Neural cell (in vitro differentiated cells): ENCODE measurements at regions not wholly inside any gene's neighbourhood (a gene's known extent, or its start where the extent isn't known, plus 50 kb on each side); places are given as distances from the start of the nearest gene placed in this dataset.

Source experiments
- H2AFZ ChIP-seq: fragments of 200-600, 300-800 bp; sonication (generic), shearing (Covaris generic); 2 replicates; pipeline ENCODE4 v1.6.0; 2014; ENCODE audit warnings: low read depth, mild to moderate bottlenecking, antibody characterized with exemption, low read length, moderate library complexity
- H3F3A ChIP-seq: fragments of 200-600 bp; shearing (Covaris generic); 2 replicates; pipeline ENCODE4 v1.6.1; 2016; ENCODE audit warnings: mild to moderate bottlenecking, moderate library complexity, mixed read lengths, antibody characterized with exemption, low read length; ENCODE audit not compliant: insufficient read depth, poor library complexity, severe bottlenecking
- H3K27ac ChIP-seq: fragments of 200-600, 300-800 bp; sonication (generic), shearing (Covaris generic); 2 replicates; pipeline ENCODE4 v1.5.1; 2014; ENCODE audit warnings: mild to moderate bottlenecking, low read length, moderate library complexity
- H3K27me3 ChIP-seq: fragments of 300-800, 200-600 bp; sonication (generic), shearing (Covaris generic); 2 replicates; pipeline ENCODE4 v1.6.0; 2014; ENCODE audit warnings: mild to moderate bottlenecking, low read depth, low read length, moderate library complexity; ENCODE audit not compliant: insufficient read depth
- H3K36me3 ChIP-seq: fragments of 300-800, 200-600 bp; sonication (generic), shearing (Covaris generic); 2 replicates; pipeline ENCODE4 v1.5.1; 2014; ENCODE audit warnings: mild to moderate bottlenecking, antibody characterized with exemption, low read length, moderate library complexity; ENCODE audit not compliant: insufficient read depth
- H3K4me2 ChIP-seq: fragments of 300-800, 200-600 bp; sonication (generic), shearing (Covaris generic); 2 replicates; pipeline ENCODE4 v1.6.0; 2014; ENCODE audit warnings: mild to moderate bottlenecking, low read length
- H3K4me3 ChIP-seq: fragments of 300-800, 200-600 bp; sonication (generic), shearing (Covaris generic); 2 replicates; pipeline ENCODE4 v1.5.1; 2014; ENCODE audit warnings: mild to moderate bottlenecking, low read length, moderate library complexity
- H3K79me2 ChIP-seq: fragments of 200-600 bp; shearing (Covaris generic); replicated peaks from 2 replicates; pipeline ENCODE4 v1.6.0; 2014; ENCODE audit warnings: mild to moderate bottlenecking, low read length, moderate library complexity; ENCODE audit not compliant: insufficient read depth
- H3K9ac ChIP-seq: fragments of 300-800, 200-600 bp; sonication (generic), shearing (Covaris generic); 2 replicates; pipeline ENCODE4 v1.6.1; 2016; ENCODE audit warnings: mild to moderate bottlenecking, low read length, mixed read lengths
- H3K9me2 ChIP-seq: fragments of 200-600 bp; shearing (Covaris generic); 2 replicates; pipeline ENCODE4 v1.6.1; 2016; ENCODE audit warnings: mild to moderate bottlenecking, low read length, mixed read lengths; ENCODE audit not compliant: insufficient read depth
- H3K9me3 ChIP-seq: fragments of 200-600, 300-800 bp; sonication (generic), shearing (Covaris generic); 2 replicates; pipeline ENCODE4 v1.6.1; 2016; ENCODE audit warnings: mild to moderate bottlenecking, mixed run types, low read length, moderate library complexity, mixed read lengths
- H4K20me1 ChIP-seq: fragments of 200-600 bp; shearing (Covaris generic); 2 replicates; pipeline ENCODE4 v1.6.1; 2016; ENCODE audit warnings: mild to moderate bottlenecking, mixed run types; ENCODE audit not compliant: insufficient read depth
- EP300 ChIP-seq: fragments of 450-650 bp; conservative IDR thresholded peaks from 2 replicates; pipeline ENCODE4 v1.6.1; 2014; ENCODE audit warnings: antibody characterized with exemption, mild to moderate bottlenecking, moderate library complexity; ENCODE audit not compliant: poor library complexity, severe bottlenecking
- EZH2 ChIP-seq: fragments of 200-600, 300-800 bp; shearing (Covaris generic), sonication (generic); IDR thresholded peaks from 2 replicates; pipeline ENCODE4 v1.6.1; 2014; ENCODE audit warnings: antibody characterized with exemption, low read length, borderline replicate concordance, mild to moderate bottlenecking; ENCODE audit not compliant: insufficient read depth, poor library complexity, severe bottlenecking
- MXI1 ChIP-seq: fragments of 450-650 bp; conservative IDR thresholded peaks from 2 replicates; pipeline ENCODE4 v1.6.1; 2014; ENCODE audit warnings: antibody characterized with exemption, mild to moderate bottlenecking; ENCODE audit not compliant: poor library complexity, severe bottlenecking
- POLR2AphosphoS5 ChIP-seq: IDR thresholded peaks from 2 replicates; pipeline ENCODE4 v1.6.1; 2012
- RAD21 ChIP-seq: fragments of 450-650 bp; conservative IDR thresholded peaks from 2 replicates; pipeline ENCODE4 v1.6.1; 2014; ENCODE audit warnings: antibody characterized with exemption, mild to moderate bottlenecking, moderate library complexity
- SMC3 ChIP-seq: fragments of 450-650 bp; conservative IDR thresholded peaks from 2 replicates; pipeline ENCODE4 v1.6.1; 2014; ENCODE audit warnings: antibody characterized with exemption, mild to moderate bottlenecking, moderate library complexity; ENCODE audit not compliant: poor library complexity
- TAF1 ChIP-seq: IDR thresholded peaks from 2 replicates; pipeline ENCODE4 v1.6.1; 2012; ENCODE audit warnings: low read depth
- TF ChIP-seq, protein P1 (sequence below): fragments of 450-650 bp; IDR thresholded peaks from 2 replicates; pipeline ENCODE4 v1.5.1; 2014; ENCODE audit warnings: antibody characterized with exemption, mild to moderate bottlenecking, moderate library complexity; ENCODE audit not compliant: poor library complexity, severe bottlenecking
- TF ChIP-seq, protein P2 (sequence below): IDR thresholded peaks from 2 replicates; pipeline ENCODE4 v1.6.1; 2012; ENCODE audit warnings: borderline replicate concordance

DNA sequence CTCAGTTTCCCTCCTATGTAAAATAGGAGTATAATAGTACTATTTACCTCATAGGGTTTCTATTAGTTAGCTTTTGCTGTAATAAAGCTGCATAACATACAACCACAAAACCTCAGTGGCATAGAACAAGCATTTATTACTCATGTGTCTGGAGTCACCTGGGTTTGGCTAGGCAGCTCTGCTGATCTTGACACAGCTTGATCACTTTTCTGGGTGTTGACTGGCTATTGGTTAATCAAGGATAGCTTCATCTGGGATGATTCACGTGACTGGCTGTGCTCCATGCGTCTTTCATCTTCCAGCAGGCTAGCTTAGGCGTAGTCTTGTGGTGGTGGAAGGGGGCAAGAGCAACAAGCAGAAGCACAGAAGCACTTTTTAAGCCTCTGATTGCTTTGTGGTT lies 112.6 kb downstream of the SQOR start:
- no peaks in the 10 kb centered on the region for H3K27me3 ChIP-seq
- no peak overlapping the region for H3K27ac ChIP-seq
- H3F3A ChIP-seq: no peaks in the 10 kb centered on the region
- no peaks in the 10 kb centered on the region for H3K9me2 ChIP-seq
- TF ChIP-seq, protein P1, sequence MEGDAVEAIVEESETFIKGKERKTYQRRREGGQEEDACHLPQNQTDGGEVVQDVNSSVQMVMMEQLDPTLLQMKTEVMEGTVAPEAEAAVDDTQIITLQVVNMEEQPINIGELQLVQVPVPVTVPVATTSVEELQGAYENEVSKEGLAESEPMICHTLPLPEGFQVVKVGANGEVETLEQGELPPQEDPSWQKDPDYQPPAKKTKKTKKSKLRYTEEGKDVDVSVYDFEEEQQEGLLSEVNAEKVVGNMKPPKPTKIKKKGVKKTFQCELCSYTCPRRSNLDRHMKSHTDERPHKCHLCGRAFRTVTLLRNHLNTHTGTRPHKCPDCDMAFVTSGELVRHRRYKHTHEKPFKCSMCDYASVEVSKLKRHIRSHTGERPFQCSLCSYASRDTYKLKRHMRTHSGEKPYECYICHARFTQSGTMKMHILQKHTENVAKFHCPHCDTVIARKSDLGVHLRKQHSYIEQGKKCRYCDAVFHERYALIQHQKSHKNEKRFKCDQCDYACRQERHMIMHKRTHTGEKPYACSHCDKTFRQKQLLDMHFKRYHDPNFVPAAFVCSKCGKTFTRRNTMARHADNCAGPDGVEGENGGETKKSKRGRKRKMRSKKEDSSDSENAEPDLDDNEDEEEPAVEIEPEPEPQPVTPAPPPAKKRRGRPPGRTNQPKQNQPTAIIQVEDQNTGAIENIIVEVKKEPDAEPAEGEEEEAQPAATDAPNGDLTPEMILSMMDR: no peak
- TF ChIP-seq SMC3: no peak
- no peak for TF ChIP-seq EZH2
- TF ChIP-seq EP300: no peak
- TF ChIP-seq TAF1: no peak
- TF ChIP-seq MXI1: no peak
- no peak for TF ChIP-seq RAD21
- no peak for TF ChIP-seq POLR2AphosphoS5
- TF ChIP-seq, protein P2, sequence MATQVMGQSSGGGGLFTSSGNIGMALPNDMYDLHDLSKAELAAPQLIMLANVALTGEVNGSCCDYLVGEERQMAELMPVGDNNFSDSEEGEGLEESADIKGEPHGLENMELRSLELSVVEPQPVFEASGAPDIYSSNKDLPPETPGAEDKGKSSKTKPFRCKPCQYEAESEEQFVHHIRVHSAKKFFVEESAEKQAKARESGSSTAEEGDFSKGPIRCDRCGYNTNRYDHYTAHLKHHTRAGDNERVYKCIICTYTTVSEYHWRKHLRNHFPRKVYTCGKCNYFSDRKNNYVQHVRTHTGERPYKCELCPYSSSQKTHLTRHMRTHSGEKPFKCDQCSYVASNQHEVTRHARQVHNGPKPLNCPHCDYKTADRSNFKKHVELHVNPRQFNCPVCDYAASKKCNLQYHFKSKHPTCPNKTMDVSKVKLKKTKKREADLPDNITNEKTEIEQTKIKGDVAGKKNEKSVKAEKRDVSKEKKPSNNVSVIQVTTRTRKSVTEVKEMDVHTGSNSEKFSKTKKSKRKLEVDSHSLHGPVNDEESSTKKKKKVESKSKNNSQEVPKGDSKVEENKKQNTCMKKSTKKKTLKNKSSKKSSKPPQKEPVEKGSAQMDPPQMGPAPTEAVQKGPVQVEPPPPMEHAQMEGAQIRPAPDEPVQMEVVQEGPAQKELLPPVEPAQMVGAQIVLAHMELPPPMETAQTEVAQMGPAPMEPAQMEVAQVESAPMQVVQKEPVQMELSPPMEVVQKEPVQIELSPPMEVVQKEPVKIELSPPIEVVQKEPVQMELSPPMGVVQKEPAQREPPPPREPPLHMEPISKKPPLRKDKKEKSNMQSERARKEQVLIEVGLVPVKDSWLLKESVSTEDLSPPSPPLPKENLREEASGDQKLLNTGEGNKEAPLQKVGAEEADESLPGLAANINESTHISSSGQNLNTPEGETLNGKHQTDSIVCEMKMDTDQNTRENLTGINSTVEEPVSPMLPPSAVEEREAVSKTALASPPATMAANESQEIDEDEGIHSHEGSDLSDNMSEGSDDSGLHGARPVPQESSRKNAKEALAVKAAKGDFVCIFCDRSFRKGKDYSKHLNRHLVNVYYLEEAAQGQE: no peak
- H3K79me2 ChIP-seq: no peaks in the 10 kb centered on the region
- H3K4me2 ChIP-seq: no peak overlapping the region
- H3K9me3 ChIP-seq: no peaks in the 10 kb centered on the region
- no peaks in the 10 kb centered on the region for H4K20me1 ChIP-seq
- no peaks in the 10 kb centered on the region for H3K36me3 ChIP-seq
- no peak overlapping the region for H3K9ac ChIP-seq
- H2AFZ ChIP-seq: no peak overlapping the region
- H3K4me3 ChIP-seq: no peak overlapping the region

DNA sequence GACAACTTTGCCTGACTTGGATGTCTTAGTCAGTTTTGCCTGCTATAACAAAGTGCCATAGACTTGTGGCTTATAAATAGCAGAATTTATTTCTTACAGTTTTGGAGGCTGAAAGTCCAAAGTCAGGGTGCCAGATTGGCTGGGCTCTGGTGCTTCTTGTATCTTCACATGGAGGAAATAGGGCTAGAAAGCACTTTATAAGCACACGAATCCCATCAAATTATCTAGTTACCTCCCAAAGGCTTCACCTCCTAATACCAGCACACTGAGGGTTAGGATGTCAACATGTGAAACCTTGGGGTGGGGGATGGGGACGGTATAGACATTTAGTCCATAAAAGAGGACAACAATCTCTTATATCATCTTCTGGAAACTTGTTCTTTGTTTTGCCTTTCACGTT lies 116.8 kb downstream of the SQOR start:
- no peaks in the 10 kb centered on the region for H3F3A ChIP-seq
- no peak overlapping the region for H3K27ac ChIP-seq
- H3K4me2 ChIP-seq: no peak overlapping the region
- H4K20me1 ChIP-seq: no peaks in the 10 kb centered on the region
- TF ChIP-seq RAD21: no peak
- TF ChIP-seq TAF1: no peak
- TF ChIP-seq SMC3: no peak
- TF ChIP-seq, protein P1: no peak
- no peak for TF ChIP-seq POLR2AphosphoS5
- no peak for TF ChIP-seq EZH2
- TF ChIP-seq, protein P2: no peak
- no peak for TF ChIP-seq EP300
- TF ChIP-seq MXI1: no peak
- no peaks in the 10 kb centered on the region for H3K79me2 ChIP-seq
- H3K9me2 ChIP-seq: no peaks in the 10 kb centered on the region
- no peak overlapping the region for H2AFZ ChIP-seq
- no peaks in the 10 kb centered on the region for H3K27me3 ChIP-seq
- H3K9me3 ChIP-seq: no peaks in the 10 kb centered on the region
- no peak overlapping the region for H3K9ac ChIP-seq
- H3K4me3 ChIP-seq: no peak overlapping the region
- H3K36me3 ChIP-seq: no peaks in the 10 kb centered on the region
